ENCODE measurements at regions not wholly inside any gene's neighbourhood (a gene's known extent, or its start where the extent isn't known, plus 50 kb on each side); places are given as distances from the start of the nearest gene placed in this dataset.

DNA sequence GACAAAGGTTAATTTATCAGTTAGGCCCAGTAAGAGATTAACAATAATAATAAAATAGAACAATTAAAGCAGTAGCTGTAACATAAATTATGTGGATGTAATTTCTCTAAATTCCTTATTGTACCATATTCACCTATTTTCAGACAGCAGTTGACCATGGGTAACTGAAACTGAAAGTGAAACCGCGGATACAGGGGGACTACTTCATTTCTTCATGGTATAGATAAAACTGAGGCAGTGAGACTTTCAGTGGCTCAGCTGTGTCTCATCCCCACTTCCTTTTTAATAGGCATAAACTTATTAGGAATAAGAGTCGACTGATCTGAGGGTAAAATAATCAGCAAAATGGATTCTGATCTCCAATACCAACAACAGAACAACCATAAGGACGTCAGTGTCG lies 174.0 kb upstream of the WWC1 start:
- Histone ChIP-seq H3K9ac (ENCODE audit: insufficient read depth, low read depth, low read length) (no peak overlapping the region), H3K9me3 (ENCODE audit: low read length) (no peaks in the 10 kb centered on the region), H3K4me1 (ENCODE audit: insufficient read depth, low read length) (no peaks in the 10 kb centered on the region; the same call in 1 of the 2 replicates), H3K36me3 (replicated peaks in 1 of 2; ENCODE audit: control insufficient read depth in 1 of 2, insufficient read depth in 2 of 2, low read length in 2 of 2) (no peaks in the 10 kb centered on the region), H3K79me2 (ENCODE audit: insufficient read depth, low read length) (no peaks in the 10 kb centered on the region), H3K27me3 (ENCODE audit: control insufficient read depth in 1 of 2, insufficient read depth in 2 of 2, low read length in 2 of 2) (no peaks in the 10 kb centered on the region; a peak in 1 of 5 replicates), H4K20me1 (ENCODE audit: insufficient read depth, low read length) (no peaks in the 10 kb centered on the region), H3K4me3 (replicated peaks in 1 of 3; ENCODE audit: insufficient read depth in 1 of 3, low read depth in 2 of 3, low read length in 3 of 3) (no peak overlapping the region), H2AFZ (ENCODE audit: low read length) (no peak overlapping the region), H3K4me2 (ENCODE audit: low read depth, low read length) (peak overlapping the region; percentile 25), H3K27ac (ENCODE audit: extremely low read length, insufficient read depth, low read length) (no peak overlapping the region)
- no peak for FAIRE-seq
- intact Hi-C loops (cut with micrococcal nuclease; ENCODE audit: unreplicated experiment) (no loop called here), in situ Hi-C loops (cut with HindIII; ENCODE audit: extremely low pct_ligation_motif_present, low pct_unique_long_range_greater_than_20kb) (loop anchor here (5.0 kb wide), 1 partner anchor 105 kb away; no protein-coding TSS in a partner anchor)
- no TSS peak for BruUV-seq (replicated peaks)
- no peak for TF ChIP-seq FOXK2 (IDR thresholded peaks at IDR 0.05)
- no peak for TF ChIP-seq ZNF430 (CRISPR knock-in tag; IDR thresholded peaks at IDR 0.05)
- TF ChIP-seq PHF5A (CRISPR knock-in tag; IDR thresholded peaks at IDR 0.05; ENCODE audit: low read depth, unreplicated experiment), result no peak
- no peak for TF ChIP-seq DMTF1 (CRISPR knock-in tag; IDR thresholded peaks at IDR 0.05)
- no peak for TF ChIP-seq ZNF382 (CRISPR knock-in tag; IDR thresholded peaks at IDR 0.05; ENCODE audit: borderline replicate concordance)
- no peak for TF ChIP-seq DMAP1 (CRISPR knock-in tag; IDR thresholded peaks at IDR 0.05)
- no peak for TF ChIP-seq SRSF9 (IDR thresholded peaks at IDR 0.05; ENCODE audit: borderline replicate concordance, insufficient read depth, low read depth, low read length, poor library complexity, severe bottlenecking)
- TF ChIP-seq SKIL (CRISPR knock-in tag; IDR thresholded peaks at IDR 0.05; ENCODE audit: borderline replicate concordance), result no peak
- DNase-seq (ENCODE audit: low spot score), result no peak
- ChIA-PET POLR2A (no interaction called here), CTCF (ENCODE audit: low intra/inter-chr PET ratio, low total read pairs) (no interaction called here)
- no peak for ATAC-seq
- WGBS (ENCODE audit: low lambda C conversion rate), result 59% methylated on average over 5 of the region's 5 CpGs
